ENCODE measurements at regions not wholly inside any gene's neighbourhood (a gene's known extent, or its start where the extent isn't known, plus 50 kb on each side); places are given as distances from the start of the nearest gene placed in this dataset.
A peak's percentile ranks its signal among the peaks of the same experiment; 100 is the strongest.

DNA sequence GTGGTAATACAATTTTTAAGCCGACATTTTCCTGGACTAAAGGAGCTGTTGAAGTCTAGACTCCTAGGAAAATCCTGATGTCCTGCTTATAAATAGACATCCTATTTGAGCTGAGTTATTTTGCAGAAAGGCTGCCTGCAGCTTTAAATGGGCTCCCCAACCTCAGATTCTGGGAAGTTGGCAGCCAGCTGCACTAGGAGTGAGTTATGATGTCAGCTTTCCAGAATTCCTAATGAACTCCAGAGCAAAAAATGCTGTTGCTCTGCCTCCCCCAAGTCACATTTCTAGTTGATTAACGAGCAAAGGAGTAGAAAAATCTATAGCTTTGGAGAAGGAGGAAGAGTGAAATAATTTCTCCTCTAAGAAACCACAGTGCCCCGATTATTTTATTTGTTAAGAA is 346.3 kb upstream of the SULF2 start:
- TF ChIP-seq ISL1 (CRISPR knock-in tag; IDR thresholded peaks at IDR 0.05), result 0 out of 2 replicates have a peak, but pooled peaks have one; percentile 26
- no peak for TF ChIP-seq OSR1 (CRISPR knock-in tag; IDR thresholded peaks at IDR 0.05)

All from SK-N-SH treated with all-trans-retinoic acid at 6 μM for 48 hours (cell line).